GM23338 (cell line): ENCODE measurements at regions not wholly inside any gene's neighbourhood (a gene's known extent, or its start where the extent isn't known, plus 50 kb on each side); places are given as distances from the start of the nearest gene placed in this dataset.

Experiments
- ATAC-seq: fragments of 200-7000 bp; cut with Tn5 transposase; 3 replicates; pipeline ENCODE4 v1.9.1; 2020
- DNase-seq: peaks from one replicate; pipeline ENCODE4 v3.0.0-alpha.2; 2015; ENCODE audit warnings: low spot score
- H2AFZ ChIP-seq: fragments of 200-600 bp; sonication (generic); 2 replicates; pipeline ENCODE4 v1.8.0; 2016; ENCODE audit warnings: antibody characterized with exemption, mild to moderate bottlenecking, moderate library complexity
- H3F3A ChIP-seq: fragments of 200-600 bp; sonication (generic); replicated peaks from 2 replicates; pipeline ENCODE4 v1.8.0; 2017; ENCODE audit warnings: antibody characterized with exemption, mixed run types, low read depth
- H3K27ac ChIP-seq: fragments of 200-600 bp; sonication (generic); 2 replicates; pipeline ENCODE4 v1.6.1; 2016; ENCODE audit warnings: low read depth
- H3K27me3 ChIP-seq: fragments of 200-600 bp; sonication (generic); 2 replicates; pipeline ENCODE4 v1.8.0; 2016; ENCODE audit warnings: mild to moderate bottlenecking, mixed run types, moderate library complexity; ENCODE audit not compliant: insufficient read depth
- H3K36me3 ChIP-seq: fragments of 200-600 bp; sonication (generic); 2 replicates; pipeline ENCODE4 v1.8.0; 2016; ENCODE audit warnings: mild to moderate bottlenecking; ENCODE audit not compliant: insufficient read depth
- H3K4me1 ChIP-seq: fragments of 200-600 bp; sonication (generic); 2 replicates; pipeline ENCODE4 v1.8.0; 2016; ENCODE audit warnings: mild to moderate bottlenecking, moderate library complexity; ENCODE audit not compliant: insufficient read depth
- H3K4me2 ChIP-seq: fragments of 200-600 bp; sonication (generic); 2 replicates; pipeline ENCODE4 v1.7.1; 2017; ENCODE audit warnings: mixed run types
- H3K4me3 ChIP-seq: fragments of 200-600 bp; sonication (generic); 2 replicates; pipeline ENCODE4 v1.6.1; 2016; ENCODE audit warnings: mixed run types
- H3K79me2 ChIP-seq: fragments of 200-600 bp; sonication (generic); replicated peaks from 2 replicates; pipeline ENCODE4 v1.8.0; 2017; ENCODE audit warnings: mild to moderate bottlenecking; ENCODE audit not compliant: insufficient read depth
- H3K9me2 ChIP-seq: fragments of 200-600 bp; sonication (generic); 2 replicates; pipeline ENCODE4 v1.8.0; 2017; ENCODE audit not compliant: insufficient read depth
- H4K20me1 ChIP-seq: fragments of 200-600 bp; sonication (generic); replicated peaks from 2 replicates; pipeline ENCODE4 v1.8.0; 2017; ENCODE audit warnings: mild to moderate bottlenecking; ENCODE audit not compliant: insufficient read depth
- H3K27ac Mint-ChIP-seq: 2 replicates; pipeline ENCODE4 v1.8.0; 2020; ENCODE audit warnings: inconsistent platforms, mild to moderate bottlenecking, moderate library complexity, mixed read lengths
- H3K27me3 Mint-ChIP-seq: 3 replicates; pipeline ENCODE4 v1.8.0; 2022; ENCODE audit warnings: low read depth, mild to moderate bottlenecking, moderate library complexity, mixed read lengths, inconsistent platforms; ENCODE audit not compliant: insufficient read depth, poor library complexity
- H3K36me3 Mint-ChIP-seq: 3 replicates; pipeline ENCODE4 v1.8.0; 2021; ENCODE audit warnings: low read depth, mild to moderate bottlenecking, inconsistent platforms, moderate library complexity, mixed read lengths
- H3K4me1 Mint-ChIP-seq: 3 replicates; pipeline ENCODE4 v1.8.0; 2020; ENCODE audit warnings: mild to moderate bottlenecking, inconsistent platforms, mixed read lengths
- H3K4me3 Mint-ChIP-seq: 3 replicates; pipeline ENCODE4 v1.8.0; 2021; ENCODE audit warnings: moderate library complexity, mild to moderate bottlenecking, inconsistent platforms, mixed read lengths
- H3K9me3 Mint-ChIP-seq: 3 replicates; pipeline ENCODE4 v1.8.0; 2020; ENCODE audit warnings: moderate library complexity, mild to moderate bottlenecking, inconsistent platforms, mixed read lengths
- EZH2 ChIP-seq: fragments of 200-600 bp; sonication (generic); IDR thresholded peaks from one replicate; pipeline ENCODE4 v1.8.0; 2017; ENCODE audit warnings: antibody characterized with exemption, mild to moderate bottlenecking, low read depth; ENCODE audit not compliant: unreplicated experiment
- EZH2phosphoT487 ChIP-seq: fragments of 200-600 bp; sonication (generic); IDR thresholded peaks from one replicate; pipeline ENCODE4 v1.8.1; 2018; ENCODE audit warnings: antibody characterized with exemption; ENCODE audit not compliant: unreplicated experiment
- JUNB ChIP-seq: IDR thresholded peaks from one replicate; pipeline ENCODE4 v1.6.1; 2016; ENCODE audit warnings: antibody characterized with exemption; ENCODE audit not compliant: unreplicated experiment
- NANOG ChIP-seq: IDR thresholded peaks from 2 replicates; pipeline ENCODE4 v1.6.1; 2016; ENCODE audit warnings: antibody characterized with exemption, borderline replicate concordance
- POLR2AphosphoS5 ChIP-seq: IDR thresholded peaks from 2 replicates; pipeline ENCODE4 v1.6.1; 2016; ENCODE audit warnings: antibody characterized with exemption, low read depth
- STAT1 ChIP-seq: IDR thresholded peaks from one replicate; pipeline ENCODE4 v1.6.1; 2016; ENCODE audit warnings: antibody characterized with exemption; ENCODE audit not compliant: unreplicated experiment
- ZNF114 ChIP-seq: fragments of 250-450 bp; sonication (Bioruptor Pico); IDR thresholded peaks from 2 replicates; pipeline ENCODE4 v1.5.0; 2020; ENCODE audit warnings: mild to moderate bottlenecking, moderate library complexity
- ZNF331 ChIP-seq: fragments of 250-450 bp; sonication (Bioruptor Pico); IDR thresholded peaks from 2 replicates; pipeline ENCODE4 v1.5.0; 2020; ENCODE audit warnings: low read depth, mild to moderate bottlenecking, moderate library complexity
- TF ChIP-seq, protein P1 (sequence below): IDR thresholded peaks from 2 replicates; pipeline ENCODE4 v1.6.1; 2016; ENCODE audit warnings: antibody characterized with exemption
- TF ChIP-seq, protein P2 (sequence below), 2 experiments: fragments of 200-600 bp in 1 of 2; sonication (generic) in 1 of 2; conservative IDR thresholded peaks; 2 replicates each; pipeline versions ENCODE4 v1.5.1 to v1.6.1; 2016 to 2017; ENCODE audit warnings: antibody characterized with exemption in 2 of 2, low read depth in 2 of 2, mild to moderate bottlenecking in 2 of 2, moderate library complexity in 1 of 2
- TF ChIP-seq, protein P3 (sequence below): IDR thresholded peaks from one replicate; pipeline ENCODE4 v1.6.1; 2018; ENCODE audit warnings: antibody characterized with exemption; ENCODE audit not compliant: unreplicated experiment

DNA sequence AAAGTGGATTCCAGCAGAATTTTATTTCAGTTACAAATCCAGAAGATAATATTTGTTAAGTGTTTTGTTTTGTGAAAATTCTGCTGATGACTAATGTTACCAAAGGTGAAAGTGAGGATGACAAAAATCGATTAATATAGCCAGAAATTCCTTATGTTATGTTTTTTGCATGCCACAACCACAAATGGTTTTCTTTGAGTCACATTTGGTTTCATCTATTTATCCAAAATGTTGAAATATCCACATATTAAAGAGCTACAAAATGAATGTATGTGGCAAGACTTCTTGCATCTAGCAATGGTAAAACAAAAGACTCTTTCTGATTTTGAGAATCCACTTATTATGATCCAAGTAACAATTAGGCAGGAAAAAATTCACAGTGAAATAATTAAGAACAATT, 150.1 kb upstream of the LRRC4C start:
- Mint-ChIP-seq H3K4me3 (no peak overlapping the region), H3K27ac (no peak overlapping the region), H3K36me3 (peaks cover 10% of the 10 kb centered on the region), H3K9me3 (peaks cover 14% of the 10 kb centered on the region), H3K4me1 (no peaks in the 10 kb centered on the region), H3K27me3 (peaks cover 2% of the 10 kb centered on the region)
- DNase-seq: no peak
- Histone ChIP-seq H3K36me3 (no peaks in the 10 kb centered on the region), H2AFZ (no peak overlapping the region), H3K27me3 (no peaks in the 10 kb centered on the region), H3K4me2 (no peak overlapping the region), H3K9me2 (no peaks in the 10 kb centered on the region), H4K20me1 (no peaks in the 10 kb centered on the region), H3K79me2 (no peaks in the 10 kb centered on the region), H3F3A (no peaks in the 10 kb centered on the region), H3K4me3 (no peak overlapping the region), H3K4me1 (no peaks in the 10 kb centered on the region), H3K27ac (no peak overlapping the region)
- no peak for TF ChIP-seq STAT1
- no peak for TF ChIP-seq ZNF331 (CRISPR knock-in tag)
- TF ChIP-seq, protein P1, sequence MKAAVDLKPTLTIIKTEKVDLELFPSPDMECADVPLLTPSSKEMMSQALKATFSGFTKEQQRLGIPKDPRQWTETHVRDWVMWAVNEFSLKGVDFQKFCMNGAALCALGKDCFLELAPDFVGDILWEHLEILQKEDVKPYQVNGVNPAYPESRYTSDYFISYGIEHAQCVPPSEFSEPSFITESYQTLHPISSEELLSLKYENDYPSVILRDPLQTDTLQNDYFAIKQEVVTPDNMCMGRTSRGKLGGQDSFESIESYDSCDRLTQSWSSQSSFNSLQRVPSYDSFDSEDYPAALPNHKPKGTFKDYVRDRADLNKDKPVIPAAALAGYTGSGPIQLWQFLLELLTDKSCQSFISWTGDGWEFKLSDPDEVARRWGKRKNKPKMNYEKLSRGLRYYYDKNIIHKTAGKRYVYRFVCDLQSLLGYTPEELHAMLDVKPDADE: no peak
- no peak for TF ChIP-seq ZNF114
- no peak for TF ChIP-seq JUNB
- no peak for ATAC-seq

DNA sequence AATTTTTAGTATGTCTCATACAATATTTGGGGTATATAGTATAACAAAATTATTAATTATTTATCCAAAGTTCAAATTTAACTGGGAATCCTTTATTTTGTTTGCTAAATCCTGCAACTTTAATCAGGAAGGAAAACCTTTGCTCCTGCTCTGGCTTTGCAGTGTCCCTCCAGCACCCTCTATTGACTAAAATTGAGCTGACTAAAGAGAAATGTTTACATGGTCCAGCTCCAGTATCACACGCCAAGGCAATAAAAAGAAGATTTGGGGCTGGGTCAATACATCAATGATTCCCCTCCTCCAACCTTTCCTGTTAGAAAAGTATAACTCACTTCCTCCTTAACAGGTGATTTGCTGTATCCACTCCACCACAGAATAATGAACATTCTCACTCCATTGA, 153.0 kb upstream of the LRRC4C start:
- H3K4me1 Mint-ChIP-seq: no peaks in the 10 kb centered on the region
- no peak overlapping the region for H3K4me2 ChIP-seq
- H2AFZ ChIP-seq: no peak overlapping the region
- peaks cover 26% of the 10 kb centered on the region for H3K36me3 Mint-ChIP-seq
- no peak overlapping the region for H3K27ac Mint-ChIP-seq
- 0 out of 2 replicates have a peak, but pooled peaks cover 6% of the 10 kb centered on the region for H3K9me2 ChIP-seq
- ATAC-seq: peak; percentile 42; the same call in 2 of the 3 replicates
- no peaks in the 10 kb centered on the region for H3K4me1 ChIP-seq
- H3K9me3 Mint-ChIP-seq: peaks cover 33% of the 10 kb centered on the region
- H3K4me3 Mint-ChIP-seq: no peak overlapping the region
- H3K4me3 ChIP-seq: no peak overlapping the region
- peaks cover 2% of the 10 kb centered on the region for H3K27me3 Mint-ChIP-seq
- H3K79me2 ChIP-seq: no peaks in the 10 kb centered on the region
- no peaks in the 10 kb centered on the region for H3K27me3 ChIP-seq
- TF ChIP-seq JUNB: no peak
- TF ChIP-seq, protein P2, sequence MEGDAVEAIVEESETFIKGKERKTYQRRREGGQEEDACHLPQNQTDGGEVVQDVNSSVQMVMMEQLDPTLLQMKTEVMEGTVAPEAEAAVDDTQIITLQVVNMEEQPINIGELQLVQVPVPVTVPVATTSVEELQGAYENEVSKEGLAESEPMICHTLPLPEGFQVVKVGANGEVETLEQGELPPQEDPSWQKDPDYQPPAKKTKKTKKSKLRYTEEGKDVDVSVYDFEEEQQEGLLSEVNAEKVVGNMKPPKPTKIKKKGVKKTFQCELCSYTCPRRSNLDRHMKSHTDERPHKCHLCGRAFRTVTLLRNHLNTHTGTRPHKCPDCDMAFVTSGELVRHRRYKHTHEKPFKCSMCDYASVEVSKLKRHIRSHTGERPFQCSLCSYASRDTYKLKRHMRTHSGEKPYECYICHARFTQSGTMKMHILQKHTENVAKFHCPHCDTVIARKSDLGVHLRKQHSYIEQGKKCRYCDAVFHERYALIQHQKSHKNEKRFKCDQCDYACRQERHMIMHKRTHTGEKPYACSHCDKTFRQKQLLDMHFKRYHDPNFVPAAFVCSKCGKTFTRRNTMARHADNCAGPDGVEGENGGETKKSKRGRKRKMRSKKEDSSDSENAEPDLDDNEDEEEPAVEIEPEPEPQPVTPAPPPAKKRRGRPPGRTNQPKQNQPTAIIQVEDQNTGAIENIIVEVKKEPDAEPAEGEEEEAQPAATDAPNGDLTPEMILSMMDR (conservative IDR thresholded peaks at IDR 0.05; ENCODE audit: low read depth in 2 of 2): peak; percentile 62 to 64
- H3K36me3 ChIP-seq: no peaks in the 10 kb centered on the region
- no peak overlapping the region for H3K27ac ChIP-seq
- H4K20me1 ChIP-seq: no peaks in the 10 kb centered on the region
- DNase-seq: peak; percentile 62
- H3F3A ChIP-seq: no peaks in the 10 kb centered on the region

DNA sequence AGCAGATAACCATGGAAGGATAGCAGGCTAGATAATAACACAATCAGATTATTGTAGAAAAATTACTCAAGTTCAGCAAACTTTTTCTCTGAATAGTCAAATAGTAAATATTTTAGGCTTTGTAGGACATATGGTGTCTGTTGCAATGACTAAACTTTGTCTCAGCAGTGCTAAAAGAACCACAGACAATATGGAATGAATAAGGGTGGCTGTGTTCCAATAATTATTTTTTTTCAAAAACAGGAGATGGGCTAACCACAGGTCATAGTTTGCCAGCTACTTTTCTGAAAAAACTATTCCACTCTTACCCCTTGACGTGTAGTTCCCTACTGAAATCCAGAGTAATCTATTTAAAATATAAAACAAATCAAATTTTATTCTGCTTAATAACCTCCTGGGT, 153.9 kb upstream of the LRRC4C start:
- no peak overlapping the region for H3K27ac ChIP-seq
- H3K4me2 ChIP-seq: no peak overlapping the region
- H3K4me1 Mint-ChIP-seq: no peaks in the 10 kb centered on the region
- DNase-seq: no peak
- H3K36me3 Mint-ChIP-seq: peaks cover 26% of the 10 kb centered on the region
- no peak overlapping the region for H3K4me3 ChIP-seq
- H3K9me2 ChIP-seq: 0 out of 2 replicates have a peak, but pooled peaks cover 6% of the 10 kb centered on the region
- H3K27ac Mint-ChIP-seq: no peak overlapping the region
- no peaks in the 10 kb centered on the region for H3K79me2 ChIP-seq
- no peaks in the 10 kb centered on the region for H4K20me1 ChIP-seq
- no peaks in the 10 kb centered on the region for H3F3A ChIP-seq
- H2AFZ ChIP-seq: no peak overlapping the region
- peaks cover 33% of the 10 kb centered on the region for H3K9me3 Mint-ChIP-seq
- no peaks in the 10 kb centered on the region for H3K36me3 ChIP-seq
- no peaks in the 10 kb centered on the region for H3K4me1 ChIP-seq
- H3K27me3 ChIP-seq: no peaks in the 10 kb centered on the region
- no peak for ATAC-seq
- peaks cover 2% of the 10 kb centered on the region for H3K27me3 Mint-ChIP-seq
- no peak overlapping the region for H3K4me3 Mint-ChIP-seq
- TF ChIP-seq NANOG: no peak
- no peak for TF ChIP-seq STAT1
- no peak for TF ChIP-seq POLR2AphosphoS5
- TF ChIP-seq, protein P1: no peak
- TF ChIP-seq, protein P3, sequence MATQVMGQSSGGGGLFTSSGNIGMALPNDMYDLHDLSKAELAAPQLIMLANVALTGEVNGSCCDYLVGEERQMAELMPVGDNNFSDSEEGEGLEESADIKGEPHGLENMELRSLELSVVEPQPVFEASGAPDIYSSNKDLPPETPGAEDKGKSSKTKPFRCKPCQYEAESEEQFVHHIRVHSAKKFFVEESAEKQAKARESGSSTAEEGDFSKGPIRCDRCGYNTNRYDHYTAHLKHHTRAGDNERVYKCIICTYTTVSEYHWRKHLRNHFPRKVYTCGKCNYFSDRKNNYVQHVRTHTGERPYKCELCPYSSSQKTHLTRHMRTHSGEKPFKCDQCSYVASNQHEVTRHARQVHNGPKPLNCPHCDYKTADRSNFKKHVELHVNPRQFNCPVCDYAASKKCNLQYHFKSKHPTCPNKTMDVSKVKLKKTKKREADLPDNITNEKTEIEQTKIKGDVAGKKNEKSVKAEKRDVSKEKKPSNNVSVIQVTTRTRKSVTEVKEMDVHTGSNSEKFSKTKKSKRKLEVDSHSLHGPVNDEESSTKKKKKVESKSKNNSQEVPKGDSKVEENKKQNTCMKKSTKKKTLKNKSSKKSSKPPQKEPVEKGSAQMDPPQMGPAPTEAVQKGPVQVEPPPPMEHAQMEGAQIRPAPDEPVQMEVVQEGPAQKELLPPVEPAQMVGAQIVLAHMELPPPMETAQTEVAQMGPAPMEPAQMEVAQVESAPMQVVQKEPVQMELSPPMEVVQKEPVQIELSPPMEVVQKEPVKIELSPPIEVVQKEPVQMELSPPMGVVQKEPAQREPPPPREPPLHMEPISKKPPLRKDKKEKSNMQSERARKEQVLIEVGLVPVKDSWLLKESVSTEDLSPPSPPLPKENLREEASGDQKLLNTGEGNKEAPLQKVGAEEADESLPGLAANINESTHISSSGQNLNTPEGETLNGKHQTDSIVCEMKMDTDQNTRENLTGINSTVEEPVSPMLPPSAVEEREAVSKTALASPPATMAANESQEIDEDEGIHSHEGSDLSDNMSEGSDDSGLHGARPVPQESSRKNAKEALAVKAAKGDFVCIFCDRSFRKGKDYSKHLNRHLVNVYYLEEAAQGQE: no peak
- TF ChIP-seq JUNB: no peak
- no peak for TF ChIP-seq EZH2
- TF ChIP-seq EZH2phosphoT487: no peak
- TF ChIP-seq ZNF114: no peak
